ENCODE measurements at regions not wholly inside any gene's neighbourhood (a gene's known extent, or its start where the extent isn't known, plus 50 kb on each side); places are given as distances from the start of the nearest gene placed in this dataset.

DNA sequence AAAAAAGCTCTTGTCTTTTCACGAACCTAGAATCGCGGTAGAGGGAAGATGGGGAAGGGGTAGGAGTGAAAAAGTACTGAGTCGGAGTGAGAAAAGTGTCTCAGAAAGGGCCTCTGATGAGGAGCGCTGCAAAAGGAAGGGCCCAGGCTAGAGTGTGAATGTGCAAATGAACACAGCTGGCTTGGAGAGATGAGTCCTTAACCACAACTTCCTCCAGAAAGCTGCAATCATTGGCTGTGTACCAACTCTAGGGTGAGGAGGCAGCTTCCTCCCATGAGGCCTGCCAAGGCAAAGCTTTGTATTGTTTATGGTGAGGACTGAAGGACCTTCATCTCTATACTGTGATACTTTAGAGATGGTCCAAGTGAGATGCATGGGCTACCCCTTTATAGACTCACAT, 566.9 kb upstream of the ANO5 start:
- Mint-ChIP-seq H3K36me3 (no peaks in the 10 kb centered on the region), H3K27me3 (no peaks in the 10 kb centered on the region), H3K27ac (no peak overlapping the region), H3K9me3 (no peaks in the 10 kb centered on the region), H3K4me1 (ENCODE audit: unreplicated experiment) (no peaks in the 10 kb centered on the region), H3K4me3 (no peak overlapping the region)
- no peak for DNase-seq (ENCODE audit: extremely low spot score, unreplicated experiment)
- TF ChIP-seq CTCF (conservative IDR thresholded peaks at IDR 0.05) = no peak

DNA sequence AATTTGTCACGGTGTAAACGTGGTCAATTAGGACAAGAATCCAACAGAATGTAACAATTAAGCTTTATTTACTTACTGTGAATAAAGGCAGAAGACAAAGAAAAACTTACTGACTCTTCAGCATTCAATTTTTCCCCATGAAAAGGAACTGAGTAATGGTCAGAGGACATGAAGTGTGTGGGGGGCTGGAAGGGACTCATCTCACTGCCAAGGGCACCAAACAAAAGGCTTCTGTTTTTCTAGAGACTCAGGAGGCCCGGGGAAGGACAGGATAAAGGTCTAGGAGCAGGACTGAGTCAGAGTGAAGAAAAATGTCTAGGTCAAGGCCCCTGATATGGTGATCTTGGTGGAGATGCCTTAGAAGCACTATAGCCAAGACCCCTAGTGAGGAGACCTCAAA, 564.2 kb upstream of the ANO5 start:
- no peak overlapping the region for H3K4me3 Mint-ChIP-seq
- no peaks in the 10 kb centered on the region for H3K36me3 Mint-ChIP-seq
- H3K4me1 Mint-ChIP-seq (ENCODE audit: unreplicated experiment) = no peaks in the 10 kb centered on the region
- H3K9me3 Mint-ChIP-seq = no peaks in the 10 kb centered on the region
- DNase-seq (ENCODE audit: extremely low spot score, unreplicated experiment) = no peak
- H3K27ac Mint-ChIP-seq = no peak overlapping the region
- TF ChIP-seq CTCF (conservative IDR thresholded peaks at IDR 0.05) = no peak
- H3K27me3 Mint-ChIP-seq = no peaks in the 10 kb centered on the region

DNA sequence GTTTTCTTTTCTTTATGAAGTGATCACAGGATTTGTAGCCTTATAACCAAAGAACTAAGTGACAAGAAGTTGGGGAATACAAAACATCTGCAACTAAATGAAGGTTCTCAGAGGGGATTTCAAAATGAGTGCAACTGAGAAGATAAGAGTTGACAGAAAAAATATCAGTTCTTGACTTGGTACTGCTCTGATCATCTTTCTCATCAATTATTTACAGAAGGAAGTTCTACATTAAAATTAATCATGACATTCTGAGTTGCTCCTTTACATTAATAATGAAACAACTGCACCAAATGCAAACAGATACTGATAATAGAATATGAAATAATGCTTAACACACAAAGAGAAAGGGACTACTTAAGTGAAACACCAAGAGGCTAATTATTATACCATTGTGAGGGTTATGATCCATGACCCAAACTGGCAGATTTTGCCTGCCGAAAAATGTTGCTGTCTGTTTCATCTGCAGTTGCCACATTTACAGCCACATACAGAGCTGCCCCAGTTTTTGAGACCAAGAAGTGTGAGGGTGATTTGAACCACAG, 561.9 kb upstream of the ANO5 start:
- Mint-ChIP-seq H3K4me3 (no peak overlapping the region), H3K27me3 (no peaks in the 10 kb centered on the region), H3K36me3 (no peaks in the 10 kb centered on the region), H3K27ac (no peak overlapping the region), H3K4me1 (ENCODE audit: unreplicated experiment) (no peaks in the 10 kb centered on the region), H3K9me3 (no peaks in the 10 kb centered on the region)
- DNase-seq (ENCODE audit: extremely low spot score, unreplicated experiment) = no peak
- TF ChIP-seq CTCF (conservative IDR thresholded peaks at IDR 0.05) = no peak

DNA sequence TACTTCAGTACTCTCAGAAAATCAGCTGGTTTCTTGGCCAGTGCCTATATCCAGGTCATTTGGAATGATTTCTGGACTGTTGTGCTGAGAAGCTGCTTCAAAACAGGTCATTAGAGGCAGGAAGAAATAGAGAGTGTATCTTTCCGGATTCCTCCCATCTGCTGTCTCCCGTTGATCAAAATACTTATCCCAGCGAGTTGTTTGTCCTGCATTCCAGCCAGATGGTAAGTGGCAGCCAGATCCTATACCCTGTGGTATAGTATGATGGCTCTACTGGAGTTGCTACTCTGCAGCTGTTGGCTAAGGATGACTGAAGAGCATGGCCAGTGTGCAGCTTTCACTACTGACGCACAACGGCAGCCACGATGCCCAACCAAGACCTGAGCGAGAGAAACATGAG, 560.9 kb upstream of the ANO5 start:
- no peak for DNase-seq (ENCODE audit: extremely low spot score, unreplicated experiment)
- Mint-ChIP-seq H3K4me1 (ENCODE audit: unreplicated experiment) (no peaks in the 10 kb centered on the region), H3K27ac (no peak overlapping the region), H3K36me3 (no peaks in the 10 kb centered on the region), H3K4me3 (no peak overlapping the region), H3K9me3 (no peaks in the 10 kb centered on the region), H3K27me3 (no peaks in the 10 kb centered on the region)
- TF ChIP-seq CTCF (conservative IDR thresholded peaks at IDR 0.05) = no peak

DNA sequence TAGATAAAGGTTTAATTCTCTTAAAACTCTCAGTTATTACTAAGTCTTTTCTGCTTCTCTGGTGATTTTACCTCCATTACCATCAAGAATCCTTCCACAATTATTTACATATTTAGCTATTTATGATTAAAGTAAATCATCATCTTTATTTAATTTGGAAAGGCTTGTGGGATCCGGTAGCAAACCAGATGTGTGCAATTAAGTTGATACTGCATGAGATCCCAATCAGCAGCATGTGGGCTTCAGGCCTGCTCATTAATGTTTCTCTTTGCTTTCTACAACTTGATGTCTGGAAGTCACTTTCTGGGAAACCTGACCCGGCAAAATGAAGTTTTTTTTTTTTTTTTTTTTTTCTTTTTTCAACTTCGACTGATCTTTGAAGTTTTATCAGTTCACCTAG, 558.4 kb upstream of the ANO5 start:
- no peak overlapping the region for H3K27ac Mint-ChIP-seq
- no peaks in the 10 kb centered on the region for H3K4me1 Mint-ChIP-seq (ENCODE audit: unreplicated experiment)
- H3K36me3 Mint-ChIP-seq = no peaks in the 10 kb centered on the region
- no peak for TF ChIP-seq CTCF (conservative IDR thresholded peaks at IDR 0.05)
- H3K4me3 Mint-ChIP-seq = no peak overlapping the region
- DNase-seq (ENCODE audit: extremely low spot score, unreplicated experiment) = no peak
- H3K27me3 Mint-ChIP-seq = no peaks in the 10 kb centered on the region
- no peaks in the 10 kb centered on the region for H3K9me3 Mint-ChIP-seq

GRCh38 chr11:21634956-21635355, 557.9 kb upstream of the ANO5 start:
- Mint-ChIP-seq H3K27ac (no peak overlapping the region), H3K4me1 (ENCODE audit: unreplicated experiment) (no peaks in the 10 kb centered on the region), H3K36me3 (no peaks in the 10 kb centered on the region), H3K4me3 (no peak overlapping the region), H3K9me3 (no peaks in the 10 kb centered on the region), H3K27me3 (no peaks in the 10 kb centered on the region)
- DNase-seq (ENCODE audit: extremely low spot score, unreplicated experiment) = no peak
- TF ChIP-seq CTCF (conservative IDR thresholded peaks at IDR 0.05) = no peak
